Endothelial cell of umbilical vein (primary cell): ENCODE measurements at regions not wholly inside any gene's neighbourhood (a gene's known extent, or its start where the extent isn't known, plus 50 kb on each side); places are given as distances from the start of the nearest gene placed in this dataset.

Experiments used
- BruUV-seq: library from RNA; stranded (reverse); fragments of 400-500 nt; replicated peaks from 2 replicates; lab custom pipeline; 2021; lab: Mats Ljungman, UMichigan
- CTCF ChIA-PET: fragments of 300-600, 350-600 bp; sonication (Branson Sonifier 250); formaldehyde crosslinking; loops from one replicate; lab custom pipeline; 2021; ENCODE audit warnings: antibody characterized with exemption, inconsistent platforms; lab: Charles Lee
- POLR2A ChIA-PET: fragments of 300-600, 350-600 bp; sonication (Branson Sonifier 250); formaldehyde crosslinking; loops from one replicate; lab custom pipeline; 2021; ENCODE audit warnings: antibody characterized with exemption, inconsistent platforms; lab: Charles Lee
- DNase-seq: peaks from one replicate; pipeline ENCODE4 v3.0.0-alpha.2; 2011; ENCODE audit warnings: low read depth, low spot score
- FAIRE-seq: peaks from 2 replicates; lab custom pipeline; 2011; peaks lifted over from hg19 to GRCh38; lab: Jason Lieb, UNC
- H2AFZ ChIP-seq: 2 replicates; pipeline ENCODE4 v1.6.0; 2012; ENCODE audit warnings: low read depth, low read length, control low read depth, inconsistent platforms
- H3K27ac ChIP-seq: 2 replicates; pipeline ENCODE4 v1.5.1; 2011; ENCODE audit warnings: low read depth, mild to moderate bottlenecking, control low read depth, low read length, moderate library complexity; ENCODE audit not compliant: insufficient read depth
- H3K27me3 ChIP-seq, 2 experiments: 2 replicates each; pipeline versions ENCODE4 v1.6.0 to v1.6.1; 2011; ENCODE audit warnings: low read length in 2 of 2, mixed read lengths in 1 of 2; ENCODE audit not compliant: control insufficient read depth in 2 of 2, insufficient read depth in 2 of 2
- H3K36me3 ChIP-seq, 2 experiments: 2 replicates in 1 of 2; 3 replicates in 1 of 2; pipeline ENCODE4 v1.5.1; 2011; ENCODE audit warnings: low read length in 2 of 2, mild to moderate bottlenecking in 1 of 2, moderate library complexity in 1 of 2; ENCODE audit not compliant: control insufficient read depth in 2 of 2, insufficient read depth in 2 of 2; ENCODE audit errors: extremely low read depth in 1 of 2
- H3K4me1 ChIP-seq: 3 replicates; pipeline ENCODE4 v1.5.1; 2011; ENCODE audit warnings: mild to moderate bottlenecking, low read length; ENCODE audit not compliant: control insufficient read depth, insufficient read depth; ENCODE audit errors: extremely low read depth
- H3K4me2 ChIP-seq: 2 replicates; pipeline ENCODE4 v1.6.1; 2011; ENCODE audit warnings: low read length, control low read depth, mixed read lengths; ENCODE audit not compliant: insufficient read depth
- H3K4me3 ChIP-seq, 3 experiments: fragments of 200-600 bp in 1 of 3; sonication (generic), shearing (Covaris generic) in 1 of 3; replicated peaks in 1 of 3; 2 replicates each; pipeline ENCODE4 v1.5.1; 2011 to 2016; ENCODE audit warnings: control low read depth in 3 of 3, low read length in 3 of 3, mild to moderate bottlenecking in 2 of 3, inconsistent platforms in 1 of 3, low read depth in 1 of 3, moderate library complexity in 1 of 3; ENCODE audit not compliant: insufficient read depth in 1 of 3
- H3K79me2 ChIP-seq: 2 replicates; pipeline ENCODE4 v1.6.0; 2012; ENCODE audit warnings: low read length, inconsistent platforms; ENCODE audit not compliant: control insufficient read depth, insufficient read depth
- H3K9ac ChIP-seq: replicated peaks from 2 replicates; pipeline ENCODE3; 2011; ENCODE audit warnings: low read length, control low read depth; ENCODE audit not compliant: insufficient read depth; ENCODE audit errors: extremely low read depth
- H3K9me1 ChIP-seq: replicated peaks from 3 replicates; pipeline ENCODE4 v1.6.0; 2011; ENCODE audit warnings: mild to moderate bottlenecking, low read length; ENCODE audit not compliant: control insufficient read depth, insufficient read depth; ENCODE audit errors: extremely low read depth
- H3K9me3 ChIP-seq: replicated peaks from 2 replicates; pipeline ENCODE4 v1.5.1; 2012; ENCODE audit warnings: low read length, inconsistent platforms; ENCODE audit not compliant: control insufficient read depth, insufficient read depth
- H4K20me1 ChIP-seq: replicated peaks from 2 replicates; pipeline ENCODE3; 2011; ENCODE audit warnings: mild to moderate bottlenecking, low read length; ENCODE audit not compliant: control insufficient read depth, insufficient read depth; ENCODE audit errors: extremely low read depth
- CTCF ChIP-seq, 2 donors: IDR thresholded peaks; 1 replicate in 1 of 2; 2 replicates in 1 of 2; pipeline ENCODE4 v1.5.1; 2011; ENCODE audit warnings: low read length in 2 of 2, mild to moderate bottlenecking in 2 of 2, moderate library complexity in 2 of 2, control low read depth in 1 of 2, inconsistent platforms in 1 of 2, low read depth in 1 of 2; ENCODE audit not compliant: insufficient read depth in 1 of 2; ENCODE audit errors: extremely low read depth in 1 of 2
- EZH2 ChIP-seq: IDR thresholded peaks from 2 replicates; pipeline ENCODE4 v1.6.1; 2012; ENCODE audit warnings: borderline replicate concordance, low read depth, mild to moderate bottlenecking, moderate library complexity, low read length, inconsistent platforms; ENCODE audit not compliant: severe bottlenecking
- FOS ChIP-seq: IDR thresholded peaks from 2 replicates; pipeline ENCODE4 v1.6.1; 2011; ENCODE audit warnings: mild to moderate bottlenecking, low read length, moderate library complexity, borderline replicate concordance; ENCODE audit not compliant: insufficient read depth
- GATA2 ChIP-seq: IDR thresholded peaks from 2 replicates; pipeline ENCODE4 v1.7.0; 2011; ENCODE audit warnings: low read depth, mild to moderate bottlenecking, moderate library complexity, mixed read lengths, low read length; ENCODE audit not compliant: insufficient read length, insufficient read depth
- JUN ChIP-seq: IDR thresholded peaks from 2 replicates; pipeline ENCODE4 v1.6.1; 2011; ENCODE audit warnings: borderline replicate concordance, low read depth; ENCODE audit not compliant: insufficient read length, insufficient read depth
- MAX ChIP-seq: IDR thresholded peaks from 2 replicates; pipeline ENCODE4 v1.6.1; 2011; ENCODE audit not compliant: insufficient read depth, insufficient read length
- MYC ChIP-seq: IDR thresholded peaks from one replicate; pipeline ENCODE4 v1.6.1; 2011; ENCODE audit warnings: mild to moderate bottlenecking, low read depth, low read length
- POLR2A ChIP-seq: IDR thresholded peaks from 2 replicates; pipeline ENCODE4 v1.6.1; 2012; ENCODE audit warnings: low read depth, mild to moderate bottlenecking, control low read depth, low read length
- POLR2AphosphoS5 ChIP-seq: IDR thresholded peaks from 2 replicates; pipeline ENCODE4 v1.6.1; 2012; ENCODE audit warnings: low read depth, mild to moderate bottlenecking, control low read depth, low read length, moderate library complexity; ENCODE audit not compliant: insufficient read depth
- dilution Hi-C: fragments of 300-500 bp; cut with MboI; formaldehyde crosslinking; loops from one replicate; pipeline ENCODE4 v1.15.0; 2019; ENCODE audit warnings: low sequenced_read_pairs; ENCODE audit not compliant: extremely low pct_ligation_motif_present
- intact Hi-C: fragments of 100-400 bp; cut with micrococcal nuclease; formaldehyde crosslinking; loops from one replicate; pipeline ENCODE4 v1.10.0; 2022

- FAIRE-seq (no peak), DNase-seq (no peak)
- H3K4me1 ChIP-seq: no peaks in the 10 kb centered on the region
- no peak overlapping the region for H3K27ac ChIP-seq
- no peak overlapping the region for H3K4me3 ChIP-seq
- no peak overlapping the region for H2AFZ ChIP-seq
- no TSS peak for BruUV-seq
- H3K36me3 ChIP-seq: no peaks in the 10 kb centered on the region
- H3K9me1 ChIP-seq: no peaks in the 10 kb centered on the region
- intact Hi-C loops (no loop called here), dilution Hi-C loops (no loop called here)
- H4K20me1 ChIP-seq: no peaks in the 10 kb centered on the region
- peaks cover 3 to 10% of the 10 kb centered on the region in 2 experiments for H3K27me3 ChIP-seq
- TF ChIP-seq GATA2: no peak
- TF ChIP-seq POLR2AphosphoS5: no peak
- TF ChIP-seq MAX: no peak
- TF ChIP-seq JUN: no peak
- no peak for TF ChIP-seq FOS
- TF ChIP-seq EZH2: no peak
- TF ChIP-seq POLR2A: no peak
- TF ChIP-seq MYC: no peak
- TF ChIP-seq CTCF (IDR thresholded peaks at IDR 0.05; ENCODE audit: extremely low read depth in 1 of 2, insufficient read depth in 1 of 2, low read depth in 1 of 2, low read length in 2 of 2): no peak
- H3K9ac ChIP-seq: no peak overlapping the region
- H3K9me3 ChIP-seq: no peaks in the 10 kb centered on the region
- ChIA-PET CTCF (no interaction called here), POLR2A (no interaction called here)
- no peaks in the 10 kb centered on the region for H3K79me2 ChIP-seq
- no peak overlapping the region for H3K4me2 ChIP-seq
Observed at GRCh38 chr2:204234248-204234647, 297.7 kb downstream of the ICOS start.
